Activated B cell treated with CpG ODN at 0.5 μM for 24 hours (primary cell): ENCODE measurements at regions not wholly inside any gene's neighbourhood (a gene's known extent, or its start where the extent isn't known, plus 50 kb on each side); places are given as distances from the start of the nearest gene placed in this dataset.
"Not testable (repeated sequence)": the region's sequence is repeated elsewhere in the genome, so short reads cannot be mapped to it uniquely, and the experiment has no call there.

Experiments used
- ATAC-seq: fragments of 200-7000 bp; cut with Tn5 transposase; one replicate; pipeline ENCODE4 v1.10.0; 2021; ENCODE audit warnings: low read depth, mild to moderate bottlenecking, moderate library complexity
- CTCF ChIA-PET: fragments of 350-600 bp; sonication (Branson Sonifier 250); formaldehyde crosslinking; loops from one replicate; lab custom pipeline; 2021; ENCODE audit warnings: antibody characterized with exemption; lab: Charles Lee
- POLR2A ChIA-PET: fragments of 350-600 bp; sonication (Branson Sonifier 250); formaldehyde crosslinking; loops from one replicate; lab custom pipeline; 2021; ENCODE audit warnings: antibody characterized with exemption; lab: Charles Lee
- DNase-seq: peaks from one replicate; pipeline ENCODE4 v3.0.0; 2022
- H3K27ac Mint-ChIP-seq: one replicate; pipeline ENCODE4 v1.8.0; 2020; ENCODE audit warnings: mixed read lengths
- H3K27me3 Mint-ChIP-seq: one replicate; pipeline ENCODE4 v1.8.0; 2021; ENCODE audit warnings: mixed read lengths
- H3K36me3 Mint-ChIP-seq: one replicate; pipeline ENCODE4 v1.8.0; 2021; ENCODE audit warnings: low read depth, mixed read lengths
- H3K4me1 Mint-ChIP-seq: one replicate; pipeline ENCODE4 v1.8.0; 2021; ENCODE audit warnings: mixed read lengths
- H3K4me3 Mint-ChIP-seq: one replicate; pipeline ENCODE4 v1.8.0; 2020; ENCODE audit warnings: mild to moderate bottlenecking, mixed read lengths
- H3K9me3 Mint-ChIP-seq: one replicate; pipeline ENCODE4 v1.8.0; 2020; ENCODE audit warnings: mixed read lengths
- CTCF ChIP-seq: fragments of 200-600 bp; IDR thresholded peaks from one replicate; pipeline ENCODE4 v1.8.0; 2022; ENCODE audit warnings: antibody characterized with exemption, mild to moderate bottlenecking
- intact Hi-C: fragments of 100-400 bp; cut with micrococcal nuclease; formaldehyde crosslinking; loops from one replicate; pipeline ENCODE4 v1.15.1; 2024

GRCh38 chr3:90145094-90145860, 1037.9 kb downstream of the EPHA3 start:
- Mint-ChIP-seq H3K36me3 (no peaks in the 10 kb centered on the region), H3K4me1 (no peaks in the 10 kb centered on the region), H3K4me3 (no peak overlapping the region), H3K9me3 (peaks cover 4% of the 10 kb centered on the region), H3K27me3 (no peaks in the 10 kb centered on the region), H3K27ac (no peak overlapping the region)
- no peak for TF ChIP-seq CTCF
- POLR2A ChIA-PET: no interaction called here
- CTCF ChIA-PET: no interaction called here
- intact Hi-C loops: no loop called here
- DNase-seq (no peak), ATAC-seq (no peak)

DNA sequence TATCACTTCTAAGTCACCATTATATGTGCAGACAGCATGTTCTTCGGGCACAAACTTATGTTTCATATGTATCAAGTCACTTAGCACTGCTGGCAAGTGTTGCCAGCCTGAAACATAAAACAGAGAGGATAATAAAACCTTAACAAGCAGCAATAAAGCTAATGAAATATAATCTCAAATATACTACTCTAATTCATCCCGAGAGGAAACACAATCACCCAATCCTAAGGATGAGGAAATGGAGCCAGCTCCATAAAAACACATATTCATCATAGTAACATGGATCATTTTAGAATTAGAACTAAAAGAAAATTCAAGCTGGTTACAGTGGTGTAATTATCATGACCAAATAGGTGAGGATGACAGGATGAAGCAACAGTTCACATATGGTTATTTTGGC, 1072.7 kb downstream of the EPHA3 start:
- Mint-ChIP-seq H3K9me3 (no peaks in the 10 kb centered on the region), H3K4me1 (no peaks in the 10 kb centered on the region), H3K27me3 (no peaks in the 10 kb centered on the region), H3K36me3 (no peaks in the 10 kb centered on the region), H3K27ac (no peak overlapping the region), H3K4me3 (no peak overlapping the region)
- ATAC-seq (no peak), DNase-seq (no peak)
- TF ChIP-seq CTCF: no peak
- intact Hi-C loops: loop anchor here (5.0 kb wide), 1 partner anchor 1083 kb away; no protein-coding TSS in a partner anchor
- ChIA-PET CTCF (no interaction called here), POLR2A (no interaction called here)

DNA sequence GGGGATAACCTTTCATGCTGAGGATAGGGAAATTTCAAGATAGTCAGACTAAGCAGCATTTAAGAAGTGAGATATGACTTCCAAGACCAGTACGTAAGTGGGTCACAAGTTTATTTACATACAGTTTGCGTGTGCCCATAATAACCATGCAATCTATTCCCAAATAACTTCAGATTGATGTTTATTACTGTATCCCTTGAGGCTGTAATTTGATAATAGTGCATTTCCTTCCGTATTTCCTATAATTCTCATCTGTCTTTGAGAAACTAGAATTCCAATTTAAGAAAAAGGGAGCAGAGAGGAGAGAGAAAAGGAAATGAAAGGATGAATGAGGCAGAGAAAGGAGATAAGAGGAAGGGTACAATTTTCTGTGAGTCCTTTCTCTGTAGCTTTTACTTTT, 1073.1 kb downstream of the EPHA3 start:
- no peak for TF ChIP-seq CTCF
- Mint-ChIP-seq H3K36me3 (no peaks in the 10 kb centered on the region), H3K27ac (no peak overlapping the region), H3K27me3 (no peaks in the 10 kb centered on the region), H3K9me3 (no peaks in the 10 kb centered on the region), H3K4me1 (no peaks in the 10 kb centered on the region), H3K4me3 (no peak overlapping the region)
- ATAC-seq: no peak
- CTCF ChIA-PET: no interaction called here
- POLR2A ChIA-PET: no interaction called here
- no peak for DNase-seq
- intact Hi-C loops: loop anchor here (5.0 kb wide), 1 partner anchor 1083 kb away; no protein-coding TSS in a partner anchor

DNA sequence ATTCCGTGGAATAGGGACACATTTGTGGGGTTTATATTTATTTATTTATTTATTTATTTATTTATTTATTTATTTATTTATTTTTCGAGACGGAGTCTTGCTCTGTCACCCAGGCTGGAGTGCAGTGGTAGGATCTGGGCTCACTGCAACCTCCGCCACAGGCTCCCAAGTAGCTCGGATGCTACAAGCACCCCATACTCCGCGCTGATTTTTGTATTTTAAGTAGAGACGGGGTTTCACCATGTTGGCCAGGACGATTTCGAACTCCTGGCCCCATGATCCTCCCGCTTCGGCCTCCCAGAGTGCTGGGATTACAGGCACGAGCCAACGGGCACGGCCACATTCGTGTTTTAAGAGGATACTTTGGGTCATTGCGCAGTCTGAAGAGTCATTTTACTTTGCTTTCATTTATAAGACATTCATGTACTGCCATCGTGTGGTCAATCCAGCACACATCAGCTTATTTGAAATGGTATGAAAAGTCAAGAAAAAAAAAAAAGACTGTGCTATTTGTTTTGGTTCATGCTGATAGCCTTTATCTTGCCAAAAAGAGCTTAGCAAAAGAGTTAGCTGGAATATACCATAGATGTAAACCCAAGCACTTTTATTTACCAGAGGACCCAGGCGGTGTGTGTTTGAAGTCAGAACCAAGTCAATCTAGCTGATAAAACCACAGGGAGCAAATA, 1075.0 kb downstream of the EPHA3 start:
- H3K36me3 Mint-ChIP-seq, H3K9me3 Mint-ChIP-seq, H3K4me3 Mint-ChIP-seq, H3K27me3 Mint-ChIP-seq, DNase-seq, H3K4me1 Mint-ChIP-seq, POLR2A ChIA-PET, H3K27ac Mint-ChIP-seq: not testable (repeated sequence)
- intact Hi-C loops: loop anchor here (5.0 kb wide), 1 partner anchor 1085 kb away; no protein-coding TSS in a partner anchor
- peak; percentile 40 for ATAC-seq
- CTCF ChIA-PET: interaction anchor here (0.7 kb wide), 1 partner anchor 1977 kb away, joined by 3 read pairs; no protein-coding TSS in a partner anchor

DNA sequence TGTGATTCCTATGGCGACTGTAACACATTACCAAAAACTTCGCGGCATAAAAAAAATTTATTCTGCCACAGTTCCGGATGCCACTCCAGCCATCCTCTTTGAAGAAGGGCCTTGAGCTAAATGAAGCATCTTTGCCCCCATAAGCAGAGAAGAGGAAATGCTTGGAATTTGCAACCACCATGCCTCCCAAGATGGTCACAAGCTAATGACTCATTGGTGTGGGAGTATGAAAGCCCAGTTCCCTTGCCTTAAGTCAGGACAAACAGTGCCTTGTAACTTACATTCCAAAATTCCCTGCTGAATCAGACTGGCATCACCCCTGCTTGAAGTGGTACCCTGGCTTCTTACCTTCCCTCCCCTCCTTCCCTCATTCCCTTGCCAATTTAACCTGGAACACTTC, 1077.4 kb downstream of the EPHA3 start:
- H3K27ac Mint-ChIP-seq: no peak overlapping the region
- no peaks in the 10 kb centered on the region for H3K27me3 Mint-ChIP-seq
- H3K36me3 Mint-ChIP-seq: no peaks in the 10 kb centered on the region
- no peak for ATAC-seq
- intact Hi-C loops: loop anchor here (5.0 kb wide), 1 partner anchor 1088 kb away; no protein-coding TSS in a partner anchor
- no peak overlapping the region for H3K4me3 Mint-ChIP-seq
- ChIA-PET POLR2A (no interaction called here), CTCF (no interaction called here)
- no peaks in the 10 kb centered on the region for H3K9me3 Mint-ChIP-seq
- TF ChIP-seq CTCF: no peak
- no peaks in the 10 kb centered on the region for H3K4me1 Mint-ChIP-seq
- no peak for DNase-seq

DNA sequence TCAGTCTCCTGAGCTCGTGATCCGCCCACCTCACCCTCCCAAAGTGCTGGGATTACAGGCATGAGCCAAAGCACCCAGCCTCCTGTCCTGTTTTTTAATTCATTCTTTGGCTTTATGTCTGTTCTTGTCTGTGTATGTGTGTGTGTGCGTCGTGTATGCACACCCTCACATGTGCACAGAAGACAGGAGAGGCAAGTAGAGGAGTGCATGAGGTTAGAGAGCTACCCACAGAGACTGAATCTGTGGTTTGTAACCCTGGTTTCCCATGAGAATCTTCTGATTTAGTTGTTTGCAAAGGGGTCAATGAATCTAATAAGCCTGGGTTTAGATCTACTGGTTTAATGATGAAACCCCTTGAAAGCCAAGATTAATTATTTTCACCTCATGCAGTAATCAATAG, 1090.0 kb downstream of the EPHA3 start:
- H3K27ac Mint-ChIP-seq, POLR2A ChIA-PET, ATAC-seq, CTCF ChIA-PET, H3K36me3 Mint-ChIP-seq, intact Hi-C loops, H3K4me3 Mint-ChIP-seq, DNase-seq, H3K4me1 Mint-ChIP-seq, H3K27me3 Mint-ChIP-seq: not testable (repeated sequence)
- H3K9me3 Mint-ChIP-seq: peaks cover 10% of the 10 kb centered on the region

GRCh38 chr3:90202931-90203330, 1095.5 kb downstream of the EPHA3 start:
- POLR2A ChIA-PET, H3K27me3 Mint-ChIP-seq, intact Hi-C loops, H3K9me3 Mint-ChIP-seq, H3K4me1 Mint-ChIP-seq, CTCF ChIA-PET, H3K27ac Mint-ChIP-seq, H3K4me3 Mint-ChIP-seq, H3K36me3 Mint-ChIP-seq, DNase-seq, ATAC-seq: not testable (repeated sequence)

GRCh38 chr3:90206482-90206881, 1099.1 kb downstream of the EPHA3 start:
- H3K9me3 Mint-ChIP-seq, H3K36me3 Mint-ChIP-seq, H3K4me3 Mint-ChIP-seq, DNase-seq, POLR2A ChIA-PET, CTCF ChIA-PET, H3K27me3 Mint-ChIP-seq, H3K27ac Mint-ChIP-seq, ATAC-seq, H3K4me1 Mint-ChIP-seq, intact Hi-C loops: not testable (repeated sequence)
